ENCODE measurements at regions not wholly inside any gene's neighbourhood (a gene's known extent, or its start where the extent isn't known, plus 50 kb on each side); places are given as distances from the start of the nearest gene placed in this dataset.

DNA sequence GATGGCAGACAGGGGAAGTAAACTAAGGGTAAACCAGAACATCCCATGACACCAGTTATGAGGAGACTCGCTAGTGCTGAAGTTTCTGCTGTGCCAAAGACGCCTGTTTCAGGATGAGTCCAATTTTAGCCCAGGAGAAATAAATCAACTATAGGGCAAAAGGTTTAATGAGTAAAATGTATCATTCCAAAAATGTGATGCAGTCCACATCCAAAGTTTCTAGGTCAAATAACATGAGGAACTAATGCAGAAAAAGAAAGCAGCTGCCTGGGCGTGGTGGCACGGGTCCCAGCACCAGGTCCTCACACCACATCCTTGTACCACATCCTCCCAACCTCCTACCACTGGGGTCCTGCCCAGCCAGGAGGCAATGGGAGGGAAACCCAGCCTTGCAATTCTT, 126.9 kb upstream of the CTAGE1 start:
- TF ChIP-seq, protein P1, sequence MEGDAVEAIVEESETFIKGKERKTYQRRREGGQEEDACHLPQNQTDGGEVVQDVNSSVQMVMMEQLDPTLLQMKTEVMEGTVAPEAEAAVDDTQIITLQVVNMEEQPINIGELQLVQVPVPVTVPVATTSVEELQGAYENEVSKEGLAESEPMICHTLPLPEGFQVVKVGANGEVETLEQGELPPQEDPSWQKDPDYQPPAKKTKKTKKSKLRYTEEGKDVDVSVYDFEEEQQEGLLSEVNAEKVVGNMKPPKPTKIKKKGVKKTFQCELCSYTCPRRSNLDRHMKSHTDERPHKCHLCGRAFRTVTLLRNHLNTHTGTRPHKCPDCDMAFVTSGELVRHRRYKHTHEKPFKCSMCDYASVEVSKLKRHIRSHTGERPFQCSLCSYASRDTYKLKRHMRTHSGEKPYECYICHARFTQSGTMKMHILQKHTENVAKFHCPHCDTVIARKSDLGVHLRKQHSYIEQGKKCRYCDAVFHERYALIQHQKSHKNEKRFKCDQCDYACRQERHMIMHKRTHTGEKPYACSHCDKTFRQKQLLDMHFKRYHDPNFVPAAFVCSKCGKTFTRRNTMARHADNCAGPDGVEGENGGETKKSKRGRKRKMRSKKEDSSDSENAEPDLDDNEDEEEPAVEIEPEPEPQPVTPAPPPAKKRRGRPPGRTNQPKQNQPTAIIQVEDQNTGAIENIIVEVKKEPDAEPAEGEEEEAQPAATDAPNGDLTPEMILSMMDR (IDR thresholded peaks at IDR 0.05): no peak
- ATAC-seq: no peak

DNA sequence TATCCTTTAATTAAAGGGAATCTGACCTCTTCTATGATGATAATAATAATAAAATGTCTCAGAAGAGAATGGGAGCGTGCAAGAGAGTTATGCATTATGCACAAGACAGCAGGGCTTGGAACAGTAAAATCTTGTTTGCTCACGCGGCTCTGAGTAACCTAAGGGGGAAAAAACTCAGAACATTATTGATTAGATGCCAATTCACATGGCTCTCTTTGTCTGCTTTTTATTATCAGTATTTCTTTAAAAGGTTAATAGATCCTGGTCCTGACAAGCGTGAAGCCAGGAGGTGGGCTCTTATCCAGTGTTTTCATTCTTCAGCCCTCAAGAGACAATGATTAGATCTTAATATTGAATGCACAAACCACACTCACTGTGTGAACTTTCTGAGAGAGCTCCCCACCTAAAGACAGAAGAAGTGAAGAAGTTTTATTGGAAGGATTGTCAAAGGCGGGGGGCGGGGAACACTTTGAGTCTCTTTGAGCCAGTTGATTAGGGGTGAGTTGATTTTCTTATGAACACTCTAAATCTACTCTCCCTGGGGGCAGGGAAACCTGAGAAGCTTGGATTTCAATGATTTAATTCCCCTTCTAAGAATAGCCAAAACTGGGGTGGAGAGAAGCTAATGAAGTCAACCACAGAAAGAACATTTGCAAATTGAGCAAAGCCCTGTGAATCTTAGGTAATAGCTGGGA, 127.5 kb upstream of the CTAGE1 start:
- TF ChIP-seq, protein P1 (IDR thresholded peaks at IDR 0.05): no peak
- no peaks in the 10 kb centered on the region for H3K4me1 ChIP-seq
- H3K36me3 ChIP-seq: no peaks in the 10 kb centered on the region
- intact Hi-C loops (cut with DNase I): no loop called here
- ATAC-seq (no peak), DNase-seq (no peak)
- no peaks in the 10 kb centered on the region for H3K27me3 ChIP-seq
- H3K4me3 ChIP-seq: no peak overlapping the region
- no peaks in the 10 kb centered on the region for H3K9me3 ChIP-seq
- no peak overlapping the region for H3K27ac ChIP-seq

More for the DNA sequence above, 126.9 kb upstream of the CTAGE1 start:
- Histone ChIP-seq H3K36me3 (no peaks in the 10 kb centered on the region), H3K4me1 (no peaks in the 10 kb centered on the region), H3K27ac (no peak overlapping the region), H3K9me3 (no peaks in the 10 kb centered on the region), H3K27me3 (no peaks in the 10 kb centered on the region), H3K4me3 (no peak overlapping the region)
- DNase-seq: no peak
- intact Hi-C loops (cut with DNase I): no loop called here

DNA sequence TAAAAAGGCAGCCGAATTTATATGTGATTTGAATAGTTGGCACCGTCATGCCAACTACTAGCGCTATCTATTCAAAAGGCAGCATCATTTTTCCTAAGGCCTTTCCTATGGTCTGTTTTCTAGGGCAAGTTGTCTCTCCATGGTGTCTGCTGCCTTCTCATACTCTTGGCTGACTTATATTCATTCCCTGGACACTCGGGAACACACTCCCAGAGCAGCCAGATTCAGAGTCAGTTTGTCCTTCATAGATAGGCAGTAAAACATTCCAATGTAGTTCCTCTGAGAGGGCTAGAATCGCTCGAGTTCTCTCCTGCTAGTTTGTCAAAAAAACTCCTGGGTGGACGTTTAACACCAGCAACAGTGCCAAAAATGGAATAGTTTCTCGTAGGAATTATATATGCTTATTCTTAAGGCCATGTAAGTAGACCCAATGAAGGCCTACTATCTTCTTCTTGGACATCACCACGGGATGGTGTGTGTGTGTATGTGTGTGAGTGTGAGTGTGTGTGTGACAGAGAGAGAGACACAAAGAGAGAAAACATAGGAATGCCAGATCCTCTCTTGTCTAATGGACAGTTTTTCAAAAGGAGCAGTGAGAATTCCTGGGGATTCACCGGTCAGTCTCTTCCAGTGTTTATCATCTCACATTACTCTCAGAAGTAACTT, 129.3 kb upstream of the CTAGE1 start:
- TF ChIP-seq, protein P1 (IDR thresholded peaks at IDR 0.05): no peak
- no peak overlapping the region for H3K4me3 ChIP-seq
- H3K27me3 ChIP-seq: no peaks in the 10 kb centered on the region
- no peaks in the 10 kb centered on the region for H3K4me1 ChIP-seq
- no peak for DNase-seq
- intact Hi-C loops (cut with DNase I): no loop called here
- no peak overlapping the region for H3K27ac ChIP-seq
- no peaks in the 10 kb centered on the region for H3K36me3 ChIP-seq
- no peaks in the 10 kb centered on the region for H3K9me3 ChIP-seq
- no peak for ATAC-seq

DNA sequence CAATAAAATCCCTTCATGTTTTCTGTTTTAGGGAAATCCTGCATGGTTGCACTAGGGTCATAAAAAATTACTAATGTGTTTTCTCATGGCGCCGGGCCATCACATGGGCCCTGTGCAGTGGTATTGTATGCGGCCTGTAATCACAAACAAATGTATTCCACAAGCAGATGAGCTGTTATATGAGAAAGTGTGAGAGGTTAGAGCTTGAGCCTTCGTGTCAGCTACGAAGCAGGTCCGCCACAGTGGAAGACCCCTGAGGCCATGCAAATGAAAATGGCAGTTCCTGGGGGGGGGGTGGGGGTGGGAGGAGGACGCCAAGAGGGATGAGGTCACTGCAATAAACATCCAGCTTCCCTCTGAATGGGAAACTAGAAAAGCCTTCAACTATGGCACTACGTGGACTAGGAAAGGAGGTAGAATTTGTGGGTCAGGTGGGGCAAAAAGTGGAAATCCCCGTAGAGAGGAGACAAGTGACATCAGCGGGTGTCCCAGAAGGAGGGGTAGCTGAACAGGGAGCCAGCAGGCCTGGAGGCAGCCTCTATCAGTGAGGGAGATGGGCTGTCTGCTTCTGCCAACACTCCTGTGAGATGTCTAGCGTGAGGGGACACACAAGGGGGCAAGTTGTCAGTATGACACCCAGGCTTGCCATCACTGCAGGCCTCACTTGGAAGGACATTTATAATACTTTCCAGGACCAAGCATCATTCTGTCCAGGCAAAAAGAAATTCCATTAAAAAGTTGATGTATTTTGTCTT, 130.3 kb upstream of the CTAGE1 start:
- intact Hi-C loops (cut with DNase I): no loop called here
- ATAC-seq: no peak
- no peaks in the 10 kb centered on the region for H3K27me3 ChIP-seq
- H3K4me3 ChIP-seq: no peak overlapping the region
- H3K27ac ChIP-seq: no peak overlapping the region
- H3K9me3 ChIP-seq: no peaks in the 10 kb centered on the region
- no peaks in the 10 kb centered on the region for H3K36me3 ChIP-seq
- no peak for DNase-seq
- TF ChIP-seq, protein P1 (IDR thresholded peaks at IDR 0.05): no peak
- H3K4me1 ChIP-seq: no peaks in the 10 kb centered on the region

DNA sequence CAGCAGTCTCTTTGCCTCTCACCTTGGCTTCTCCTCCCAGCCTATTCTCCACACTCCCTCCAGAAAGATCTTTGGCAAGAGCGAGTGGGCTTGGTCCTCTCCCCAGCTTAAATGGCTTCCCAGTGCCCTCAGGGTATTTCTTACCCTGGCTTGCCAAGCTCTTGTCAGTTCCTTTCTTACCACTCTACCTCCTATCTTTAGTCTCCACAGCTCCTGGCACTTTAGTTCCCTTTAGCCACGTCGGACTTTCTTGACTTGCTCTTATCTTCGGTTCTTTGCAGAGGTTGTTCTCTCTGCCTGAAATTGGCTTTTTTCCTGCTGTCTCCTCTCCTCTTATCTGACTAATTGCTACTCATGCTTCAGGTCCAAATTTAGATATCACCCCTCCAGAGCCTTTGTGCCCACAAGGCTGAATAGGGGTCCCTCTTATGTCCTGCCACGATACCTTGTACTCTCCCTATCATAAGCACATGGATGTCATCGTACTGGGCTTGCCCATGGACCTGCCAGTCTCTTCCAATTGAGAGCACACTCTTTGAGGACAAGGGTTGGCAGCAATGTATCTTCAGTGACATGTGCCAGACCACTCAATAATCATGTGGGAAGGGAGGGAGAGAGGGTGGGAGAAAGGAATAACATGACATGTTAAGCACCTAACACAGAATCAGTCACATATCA, 131.7 kb upstream of the CTAGE1 start:
- H3K4me1 ChIP-seq: no peaks in the 10 kb centered on the region
- intact Hi-C loops (cut with DNase I): no loop called here
- TF ChIP-seq, protein P1 (IDR thresholded peaks at IDR 0.05): no peak
- ATAC-seq: no peak
- no peak for DNase-seq
- H3K27ac ChIP-seq: no peak overlapping the region
- H3K27me3 ChIP-seq: no peaks in the 10 kb centered on the region
- no peak overlapping the region for H3K4me3 ChIP-seq
- H3K9me3 ChIP-seq: no peaks in the 10 kb centered on the region
- no peaks in the 10 kb centered on the region for H3K36me3 ChIP-seq

Data from upper lobe of right lung (tissue), 1 donor.